ENCODE measurements at regions not wholly inside any gene's neighbourhood (a gene's known extent, or its start where the extent isn't known, plus 50 kb on each side); places are given as distances from the start of the nearest gene placed in this dataset.

GRCh38 chr5:25881318-25882036 is 1156.9 kb downstream of the CDH9 start:
- WGBS, 3 donors, result 69 to 87% (median 86%) methylated on average over 6 of the region's 6 CpGs
- no peak overlapping the region for H3K27ac ChIP-seq (ENCODE audit: low read depth in 1 of 3, low read length in 2 of 3)
- no peaks in the 10 kb centered on the region for H3K9me3 ChIP-seq (ENCODE audit: control insufficient read depth in 2 of 2, insufficient read depth in 1 of 2, low read depth in 1 of 2, low read length in 1 of 2)
- H3K36me3 ChIP-seq (ENCODE audit: control insufficient read depth in 3 of 3, insufficient read depth in 2 of 3, low read depth in 1 of 3, low read length in 3 of 3), result no peaks in the 10 kb centered on the region
- no peak overlapping the region for H3K4me3 ChIP-seq (ENCODE audit: low read depth in 1 of 3, low read length in 3 of 3)
- H3K4me1 ChIP-seq (ENCODE audit: control insufficient read depth in 3 of 3, insufficient read depth in 2 of 3, low read depth in 1 of 3, low read length in 2 of 3), result no peaks in the 10 kb centered on the region
- no peaks in the 10 kb centered on the region for H3K27me3 ChIP-seq (ENCODE audit: control insufficient read depth in 3 of 3, insufficient read depth in 3 of 3, low read length in 3 of 3)
- FAIRE-seq (no peak), DNase-seq (no peak)

GRCh38 chr5:25863811-25864210 is 1174.6 kb downstream of the CDH9 start:
- H3K36me3 ChIP-seq (ENCODE audit: control insufficient read depth in 3 of 3, insufficient read depth in 2 of 3, low read depth in 1 of 3, low read length in 3 of 3), result no peaks in the 10 kb centered on the region
- H3K4me3 ChIP-seq (ENCODE audit: low read depth in 1 of 3, low read length in 3 of 3), result no peak overlapping the region
- H3K9me3 ChIP-seq (ENCODE audit: control insufficient read depth in 2 of 2, insufficient read depth in 1 of 2, low read depth in 1 of 2, low read length in 1 of 2), result peaks cover 0 to 3% of the 10 kb centered on the region in 2 donors
- WGBS, 3 donors, result 74 to 85% (median 78%) methylated on average over 3 of the region's 3 CpGs
- H3K4me1 ChIP-seq (ENCODE audit: control insufficient read depth in 3 of 3, insufficient read depth in 2 of 3, low read depth in 1 of 3, low read length in 2 of 3), result no peaks in the 10 kb centered on the region
- H3K27me3 ChIP-seq (ENCODE audit: control insufficient read depth in 3 of 3, insufficient read depth in 3 of 3, low read length in 3 of 3), result no peaks in the 10 kb centered on the region
- FAIRE-seq (no peak), DNase-seq (no peak)
- no peak overlapping the region for H3K27ac ChIP-seq (ENCODE audit: low read depth in 1 of 3, low read length in 2 of 3)

- FAIRE-seq (no peak), DNase-seq (no peak)
- WGBS, 3 donors, result 80 to 81% (median 80%) methylated on average over 2 of the region's 2 CpGs
- H3K9me3 ChIP-seq (ENCODE audit: control insufficient read depth in 2 of 2, insufficient read depth in 1 of 2, low read depth in 1 of 2, low read length in 1 of 2), result peaks cover 0 to 3% of the 10 kb centered on the region in 2 donors
- H3K27ac ChIP-seq (ENCODE audit: low read depth in 1 of 3, low read length in 2 of 3), result no peak overlapping the region
- H3K4me1 ChIP-seq (ENCODE audit: control insufficient read depth in 3 of 3, insufficient read depth in 2 of 3, low read depth in 1 of 3, low read length in 2 of 3), result no peaks in the 10 kb centered on the region
- H3K27me3 ChIP-seq (ENCODE audit: control insufficient read depth in 3 of 3, insufficient read depth in 3 of 3, low read length in 3 of 3), result no peaks in the 10 kb centered on the region
- no peak overlapping the region for H3K4me3 ChIP-seq (ENCODE audit: low read depth in 1 of 3, low read length in 3 of 3)
- H3K36me3 ChIP-seq (ENCODE audit: control insufficient read depth in 3 of 3, insufficient read depth in 2 of 3, low read depth in 1 of 3, low read length in 3 of 3), result no peaks in the 10 kb centered on the region
Measured at GRCh38 chr5:25862276-25862675, 1176.1 kb downstream of the CDH9 start.

GRCh38 chr5:25858019-25858418 is 1180.4 kb downstream of the CDH9 start:
- Histone ChIP-seq H3K9me3 (ENCODE audit: control insufficient read depth in 2 of 2, insufficient read depth in 1 of 2, low read depth in 1 of 2, low read length in 1 of 2) (peaks cover 0 to 4% of the 10 kb centered on the region in 2 donors), H3K4me3 (ENCODE audit: low read depth in 1 of 3, low read length in 3 of 3) (no peak overlapping the region), H3K27me3 (ENCODE audit: control insufficient read depth in 3 of 3, insufficient read depth in 3 of 3, low read length in 3 of 3) (no peaks in the 10 kb centered on the region), H3K27ac (ENCODE audit: low read depth in 1 of 3, low read length in 2 of 3) (no peak overlapping the region), H3K4me1 (ENCODE audit: control insufficient read depth in 3 of 3, insufficient read depth in 2 of 3, low read depth in 1 of 3, low read length in 2 of 3) (no peaks in the 10 kb centered on the region), H3K36me3 (ENCODE audit: control insufficient read depth in 3 of 3, insufficient read depth in 2 of 3, low read depth in 1 of 3, low read length in 3 of 3) (no peaks in the 10 kb centered on the region)
- 45 to 57% (median 50%) methylated on average over 6 of the region's 6 CpGs for WGBS, 3 donors
- FAIRE-seq, result no peak
- no peak for DNase-seq

GRCh38 chr5:25851301-25851700 is 1187.1 kb downstream of the CDH9 start:
- DNase-seq (no peak), FAIRE-seq (no peak)
- Histone ChIP-seq H3K36me3 (ENCODE audit: control insufficient read depth in 3 of 3, insufficient read depth in 2 of 3, low read depth in 1 of 3, low read length in 3 of 3) (no peaks in the 10 kb centered on the region), H3K4me3 (ENCODE audit: low read depth in 1 of 3, low read length in 3 of 3) (no peak overlapping the region), H3K27ac (ENCODE audit: low read depth in 1 of 3, low read length in 2 of 3) (no peak overlapping the region), H3K4me1 (ENCODE audit: control insufficient read depth in 3 of 3, insufficient read depth in 2 of 3, low read depth in 1 of 3, low read length in 2 of 3) (no peaks in the 10 kb centered on the region), H3K27me3 (ENCODE audit: control insufficient read depth in 3 of 3, insufficient read depth in 3 of 3, low read length in 3 of 3) (no peaks in the 10 kb centered on the region), H3K9me3 (ENCODE audit: control insufficient read depth in 2 of 2, insufficient read depth in 1 of 2, low read depth in 1 of 2, low read length in 1 of 2) (peaks cover 0 to 2% of the 10 kb centered on the region in 2 donors)
- 68 to 75% (median 72%) methylated on average over 9 of the region's 9 CpGs for WGBS, 3 donors

- WGBS, 3 donors, result 71 to 73% (median 71%) methylated on average over 5 of the region's 5 CpGs
- H3K27me3 ChIP-seq (ENCODE audit: control insufficient read depth in 3 of 3, insufficient read depth in 3 of 3, low read length in 3 of 3), result no peaks in the 10 kb centered on the region
- H3K9me3 ChIP-seq (ENCODE audit: control insufficient read depth in 2 of 2, insufficient read depth in 1 of 2, low read depth in 1 of 2, low read length in 1 of 2), result peaks cover 0 to 2% of the 10 kb centered on the region in 2 donors
- H3K27ac ChIP-seq (ENCODE audit: low read depth in 1 of 3, low read length in 2 of 3), result no peak overlapping the region
- H3K4me1 ChIP-seq (ENCODE audit: control insufficient read depth in 3 of 3, insufficient read depth in 2 of 3, low read depth in 1 of 3, low read length in 2 of 3), result no peaks in the 10 kb centered on the region
- H3K4me3 ChIP-seq (ENCODE audit: low read depth in 1 of 3, low read length in 3 of 3), result no peak overlapping the region
- H3K36me3 ChIP-seq (ENCODE audit: control insufficient read depth in 3 of 3, insufficient read depth in 2 of 3, low read depth in 1 of 3, low read length in 3 of 3), result no peaks in the 10 kb centered on the region
- DNase-seq, result no peak
- no peak for FAIRE-seq
Measured at GRCh38 chr5:25850581-25850980, 1187.8 kb downstream of the CDH9 start.

- Histone ChIP-seq H3K27me3 (ENCODE audit: control insufficient read depth in 3 of 3, insufficient read depth in 3 of 3, low read length in 3 of 3) (no peaks in the 10 kb centered on the region), H3K9me3 (ENCODE audit: control insufficient read depth in 2 of 2, insufficient read depth in 1 of 2, low read depth in 1 of 2, low read length in 1 of 2) (peaks cover 0 to 2% of the 10 kb centered on the region in 2 donors)
- WGBS, 3 donors, result 51 to 72% (median 61%) methylated on average over 2 of the region's 2 CpGs
Measured at GRCh38 chr5:25849270-25849669, 1189.1 kb downstream of the CDH9 start.

GRCh38 chr5:25823330-25823873 is 1178.6 kb upstream of the CDH10 start:
- DNase-seq (no peak), FAIRE-seq (no peak)
- Histone ChIP-seq H3K9me3 (ENCODE audit: control insufficient read depth in 2 of 2, insufficient read depth in 1 of 2, low read depth in 1 of 2, low read length in 1 of 2) (peaks cover 0 to 5% of the 10 kb centered on the region in 2 donors), H3K27me3 (ENCODE audit: control insufficient read depth in 3 of 3, insufficient read depth in 3 of 3, low read length in 3 of 3) (no peaks in the 10 kb centered on the region), H3K4me3 (ENCODE audit: low read depth in 1 of 3, low read length in 3 of 3) (no peak overlapping the region), H3K36me3 (ENCODE audit: control insufficient read depth in 3 of 3, insufficient read depth in 2 of 3, low read depth in 1 of 3, low read length in 3 of 3) (no peaks in the 10 kb centered on the region), H3K4me1 (ENCODE audit: control insufficient read depth in 3 of 3, insufficient read depth in 2 of 3, low read depth in 1 of 3, low read length in 2 of 3) (no peaks in the 10 kb centered on the region), H3K27ac (ENCODE audit: low read depth in 1 of 3, low read length in 2 of 3) (no peak overlapping the region)
- 94 to 96% (median 95%) methylated on average over 21 to 22 of the region's 22 CpGs for WGBS, 3 donors

More at GRCh38 chr5:25849270-25849669, 1189.1 kb downstream of the CDH9 start:
- Histone ChIP-seq H3K36me3 (ENCODE audit: control insufficient read depth in 3 of 3, insufficient read depth in 2 of 3, low read depth in 1 of 3, low read length in 3 of 3) (no peaks in the 10 kb centered on the region), H3K4me1 (ENCODE audit: control insufficient read depth in 3 of 3, insufficient read depth in 2 of 3, low read depth in 1 of 3, low read length in 2 of 3) (no peaks in the 10 kb centered on the region), H3K4me3 (ENCODE audit: low read depth in 1 of 3, low read length in 3 of 3) (no peak overlapping the region), H3K27ac (ENCODE audit: low read depth in 1 of 3, low read length in 2 of 3) (no peak overlapping the region)
- FAIRE-seq (no peak), DNase-seq (no peak)

Data from small intestine (tissue), 7 donors.